Astrocyte (in vitro differentiated cells and primary cell): ENCODE measurements at regions not wholly inside any gene's neighbourhood (a gene's known extent, or its start where the extent isn't known, plus 50 kb on each side); places are given as distances from the start of the nearest gene placed in this dataset.

Experiments used
- EZH2 ChIP-seq: IDR thresholded peaks from 2 replicates; pipeline ENCODE4 v1.6.1; 2012; ENCODE audit warnings: mild to moderate bottlenecking, low read length, inconsistent platforms; ENCODE audit not compliant: insufficient read depth
- TF ChIP-seq, protein P1 (sequence below): IDR thresholded peaks from 2 replicates; pipeline ENCODE4 v1.5.1; 2011; ENCODE audit warnings: low read depth, mild to moderate bottlenecking, inconsistent platforms, low read length, moderate library complexity; ENCODE audit not compliant: insufficient read depth

DNA sequence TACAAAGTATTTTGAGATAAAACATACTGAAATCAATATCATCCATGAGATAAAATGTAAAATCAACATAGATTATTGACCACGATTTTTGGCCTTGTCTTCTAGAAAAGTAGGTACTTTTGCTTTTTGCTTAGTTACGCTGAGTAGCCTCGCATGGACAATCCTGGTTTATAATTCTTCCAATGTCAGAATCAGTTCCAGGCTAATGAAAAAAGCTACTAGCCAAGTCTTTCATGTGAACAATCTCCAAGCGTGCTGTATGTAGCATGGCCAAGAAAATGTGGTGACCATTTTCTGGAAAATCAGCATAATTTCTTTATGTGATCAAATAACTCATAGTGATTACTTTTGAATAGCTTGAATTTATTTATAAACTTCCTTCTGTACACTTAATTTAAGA, 145.8 kb downstream of the NTMT2 start:
- no peak for TF ChIP-seq EZH2
- TF ChIP-seq, protein P1, sequence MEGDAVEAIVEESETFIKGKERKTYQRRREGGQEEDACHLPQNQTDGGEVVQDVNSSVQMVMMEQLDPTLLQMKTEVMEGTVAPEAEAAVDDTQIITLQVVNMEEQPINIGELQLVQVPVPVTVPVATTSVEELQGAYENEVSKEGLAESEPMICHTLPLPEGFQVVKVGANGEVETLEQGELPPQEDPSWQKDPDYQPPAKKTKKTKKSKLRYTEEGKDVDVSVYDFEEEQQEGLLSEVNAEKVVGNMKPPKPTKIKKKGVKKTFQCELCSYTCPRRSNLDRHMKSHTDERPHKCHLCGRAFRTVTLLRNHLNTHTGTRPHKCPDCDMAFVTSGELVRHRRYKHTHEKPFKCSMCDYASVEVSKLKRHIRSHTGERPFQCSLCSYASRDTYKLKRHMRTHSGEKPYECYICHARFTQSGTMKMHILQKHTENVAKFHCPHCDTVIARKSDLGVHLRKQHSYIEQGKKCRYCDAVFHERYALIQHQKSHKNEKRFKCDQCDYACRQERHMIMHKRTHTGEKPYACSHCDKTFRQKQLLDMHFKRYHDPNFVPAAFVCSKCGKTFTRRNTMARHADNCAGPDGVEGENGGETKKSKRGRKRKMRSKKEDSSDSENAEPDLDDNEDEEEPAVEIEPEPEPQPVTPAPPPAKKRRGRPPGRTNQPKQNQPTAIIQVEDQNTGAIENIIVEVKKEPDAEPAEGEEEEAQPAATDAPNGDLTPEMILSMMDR: no peak
